Stimulated activated CD8-positive, alpha-beta memory T cell treated with anti-CD3 and anti-CD28 coated beads, Interleukin-7, amount 100 ng/mL, for 24 hours (primary cell): ENCODE measurements at regions not wholly inside any gene's neighbourhood (a gene's known extent, or its start where the extent isn't known, plus 50 kb on each side); places are given as distances from the start of the nearest gene placed in this dataset.

ENCODE experiments used
- DNase-seq: peaks from one replicate; pipeline ENCODE4 v3.0.0-alpha.2; 2020; ENCODE audit warnings: low read depth

DNA sequence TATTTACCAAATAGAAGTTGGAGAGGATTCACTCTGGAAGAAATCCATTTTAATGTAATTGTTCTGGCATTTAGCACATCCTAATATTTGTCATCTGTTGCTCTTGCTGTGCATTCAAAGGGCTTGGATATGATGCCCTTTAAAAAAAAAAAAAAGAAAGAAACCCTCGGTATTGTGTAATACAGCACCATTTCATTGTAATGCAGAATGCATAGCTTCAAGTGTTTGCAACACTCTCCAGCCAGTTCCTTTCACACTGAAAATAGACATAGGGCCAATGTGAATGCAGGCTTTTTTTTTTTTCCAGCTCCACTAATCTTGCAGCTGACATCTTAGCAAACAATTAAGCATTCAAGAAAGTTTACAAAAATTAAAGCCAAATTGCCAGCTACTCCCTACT, 197.4 kb upstream of the POU3F2 start:
- DNase-seq, result no peak

DNA sequence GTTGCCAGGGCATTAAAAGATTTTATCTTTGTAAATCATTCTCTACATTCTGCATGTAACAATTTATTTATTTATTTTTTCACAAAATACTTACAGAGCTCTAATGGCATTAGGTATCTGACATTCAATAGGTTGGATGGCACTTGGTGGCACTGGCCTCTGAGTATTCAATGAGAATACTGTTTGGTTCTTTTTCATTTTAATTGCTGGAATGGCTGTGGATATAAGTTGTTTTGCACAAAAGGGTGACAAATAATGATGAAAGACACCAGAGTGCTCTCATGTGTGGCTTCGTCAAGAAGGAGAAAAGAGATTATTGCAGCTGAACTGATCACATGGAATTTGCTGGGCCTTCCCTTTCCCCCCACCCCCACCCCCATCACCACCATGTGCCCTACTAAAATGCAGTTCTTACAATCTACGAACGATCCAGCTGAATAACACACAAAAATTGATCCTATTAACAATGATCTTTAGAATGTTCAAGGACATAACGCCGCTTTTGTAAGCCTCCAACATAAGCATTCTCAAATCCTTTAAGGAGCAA, 195.2 kb upstream of the POU3F2 start:
- DNase-seq, result no peak

DNA sequence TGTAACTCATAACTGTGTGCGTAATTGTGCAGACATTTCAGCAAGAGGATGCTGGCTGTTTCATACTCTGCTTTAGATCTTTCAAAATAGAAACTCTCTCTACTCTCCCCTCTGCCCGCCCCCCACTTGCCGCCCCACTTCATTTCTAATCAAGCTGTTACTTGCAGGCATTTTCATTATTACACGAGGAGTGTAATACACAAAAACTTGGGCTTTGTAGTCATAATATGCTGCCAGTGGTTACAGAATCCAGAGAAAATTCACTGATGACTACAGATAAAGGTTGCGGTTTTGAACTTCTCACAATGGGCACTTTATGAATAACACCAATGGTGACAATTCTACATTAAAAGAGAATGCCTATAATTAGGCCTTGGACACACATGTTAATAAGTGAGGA, 194.0 kb upstream of the POU3F2 start:
- DNase-seq, result no peak

DNA sequence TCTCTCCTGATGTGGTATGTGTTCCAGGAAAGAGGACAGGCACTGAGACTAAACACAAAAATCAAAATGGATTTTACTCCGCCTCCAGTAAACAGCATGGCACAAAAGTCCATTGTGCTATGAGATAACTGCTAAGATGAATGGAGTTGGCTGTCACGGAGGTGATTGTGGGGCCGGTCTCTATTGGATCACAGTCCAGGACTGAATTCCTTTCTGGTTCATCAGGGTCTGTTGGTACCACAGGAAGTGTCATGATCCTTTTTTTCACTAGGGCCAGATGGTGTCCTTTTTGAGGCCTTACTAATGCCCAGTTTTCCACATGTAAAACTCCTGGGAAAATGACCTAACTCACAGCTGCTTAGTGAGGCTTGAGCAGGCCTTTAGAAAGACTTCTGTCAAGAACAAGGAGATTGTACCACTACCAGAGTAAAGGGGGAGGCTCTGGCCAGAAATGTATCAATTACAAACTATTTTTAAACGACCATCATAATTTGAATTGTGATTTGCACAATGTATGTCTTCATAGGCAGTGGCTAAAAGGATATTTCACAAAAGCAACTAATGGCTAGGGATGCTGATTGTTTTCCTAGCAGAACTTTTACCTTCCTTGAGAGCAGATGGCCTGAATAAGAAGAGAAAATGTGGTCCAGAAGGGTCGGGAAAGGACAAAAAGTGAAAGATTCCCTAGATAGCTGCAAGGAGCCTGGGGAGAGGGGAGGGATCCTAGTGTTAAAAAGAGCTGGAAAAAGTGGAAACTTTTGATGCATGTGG, 192.2 kb upstream of the POU3F2 start:
- DNase-seq, result no peak

DNA sequence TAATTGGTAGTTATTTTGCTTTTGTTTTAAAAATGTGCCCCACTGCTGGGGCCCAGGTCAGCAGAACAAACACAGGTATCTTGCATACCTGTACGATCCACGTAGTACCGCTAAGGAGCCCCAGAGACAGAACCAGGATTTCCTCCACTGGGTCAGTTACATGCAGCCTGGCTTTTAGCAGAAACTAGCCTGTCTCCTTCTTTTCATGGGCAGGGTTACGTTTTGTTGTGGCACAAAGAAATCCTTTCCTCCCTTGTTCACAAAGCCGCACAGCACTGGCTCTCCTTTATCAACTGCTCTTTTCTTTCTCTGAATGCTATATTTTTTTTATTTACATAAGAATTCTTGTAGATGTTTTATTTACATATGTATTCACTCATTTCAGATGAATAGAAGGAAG, 190.3 kb upstream of the POU3F2 start:
- no peak for DNase-seq

DNA sequence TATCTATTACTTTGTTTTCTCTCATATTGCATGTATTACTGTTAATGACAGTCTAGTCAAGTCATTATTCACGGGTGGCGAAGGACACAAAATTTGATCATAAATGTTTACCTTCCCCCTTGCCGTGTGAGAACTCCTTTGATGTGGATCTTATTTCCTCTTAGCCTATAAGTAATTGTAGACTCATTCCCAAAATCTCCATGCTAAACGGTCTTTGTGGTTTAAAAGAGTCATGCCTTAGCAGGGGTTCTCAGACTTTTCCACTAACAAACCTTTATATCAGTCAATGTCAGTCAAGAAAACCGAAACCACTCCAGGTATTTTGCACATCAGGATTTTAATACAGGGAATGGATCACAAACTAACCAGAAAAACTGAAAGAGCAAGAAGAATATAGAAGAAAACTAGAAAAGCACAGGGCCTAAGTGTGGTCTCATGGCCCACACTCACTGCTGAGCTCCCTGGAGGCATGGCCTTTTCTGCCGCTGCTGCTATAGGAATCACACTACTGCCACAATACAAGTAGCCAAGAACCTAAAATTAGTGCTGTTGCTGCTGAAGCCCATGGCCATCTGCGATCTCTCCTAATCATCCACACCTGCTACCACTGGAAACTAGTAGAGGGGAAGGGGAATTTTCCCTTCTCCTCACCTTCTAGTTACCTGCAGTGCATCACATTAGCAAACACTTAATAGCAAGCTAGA, 186.0 kb upstream of the POU3F2 start:
- DNase-seq, result no peak

DNA sequence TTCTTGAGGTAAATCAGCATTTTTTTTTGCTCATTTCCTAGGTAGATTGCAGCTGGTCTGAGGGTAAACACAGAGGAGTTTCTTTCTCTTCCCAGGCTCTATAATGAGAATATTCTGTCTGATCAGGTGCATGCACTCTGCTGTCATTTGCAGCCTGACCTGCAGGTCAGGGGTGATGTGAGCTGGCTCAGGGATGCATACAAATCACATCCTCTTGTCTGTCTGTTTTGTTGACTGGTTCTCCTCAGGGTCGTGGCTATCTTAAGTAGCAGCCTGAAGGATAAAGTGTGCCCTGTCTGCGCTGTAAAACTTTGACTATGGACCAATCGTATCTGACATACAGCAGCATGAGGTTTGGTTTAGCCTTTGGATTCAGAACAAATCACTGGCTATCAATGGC, 183.4 kb upstream of the POU3F2 start:
- DNase-seq, result no peak

DNA sequence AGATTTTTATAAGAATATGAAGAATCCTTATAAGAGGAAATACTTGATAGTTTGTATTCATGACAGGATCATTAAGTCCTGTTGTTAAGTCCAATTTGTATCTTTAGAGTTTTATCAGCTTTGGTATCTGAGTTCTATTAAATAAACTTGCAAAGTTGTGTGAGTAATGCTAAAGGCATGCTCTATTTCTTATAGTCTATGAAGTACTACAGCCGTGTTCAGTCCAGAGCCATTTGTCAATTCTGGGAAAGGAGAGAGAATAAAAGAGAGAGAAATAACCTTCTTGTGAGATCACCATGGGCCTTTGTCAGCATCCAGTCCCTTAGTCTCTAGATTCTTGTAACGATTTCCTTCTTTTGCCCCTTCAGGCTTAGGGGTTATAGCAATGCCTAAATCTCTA, 181.2 kb upstream of the POU3F2 start:
- no peak for DNase-seq

DNA sequence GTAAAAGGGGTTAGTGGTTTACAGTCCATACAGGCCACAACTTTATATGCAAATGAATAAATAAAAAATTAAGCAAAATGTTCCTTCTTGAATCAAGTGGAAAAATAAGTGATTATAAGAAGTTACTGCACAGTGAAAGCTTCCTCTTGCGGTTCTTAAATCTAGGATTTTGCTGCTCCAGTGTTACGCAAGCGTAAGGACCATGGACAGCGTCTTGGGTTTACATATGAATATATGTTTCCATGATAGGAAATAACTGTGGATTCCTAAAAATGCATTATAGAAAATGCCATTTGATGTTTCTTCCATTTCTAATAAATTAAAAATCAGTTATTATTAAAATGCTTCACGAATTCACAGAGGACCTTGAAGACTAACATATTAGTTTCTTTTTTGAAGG, 176.6 kb upstream of the POU3F2 start:
- no peak for DNase-seq

DNA sequence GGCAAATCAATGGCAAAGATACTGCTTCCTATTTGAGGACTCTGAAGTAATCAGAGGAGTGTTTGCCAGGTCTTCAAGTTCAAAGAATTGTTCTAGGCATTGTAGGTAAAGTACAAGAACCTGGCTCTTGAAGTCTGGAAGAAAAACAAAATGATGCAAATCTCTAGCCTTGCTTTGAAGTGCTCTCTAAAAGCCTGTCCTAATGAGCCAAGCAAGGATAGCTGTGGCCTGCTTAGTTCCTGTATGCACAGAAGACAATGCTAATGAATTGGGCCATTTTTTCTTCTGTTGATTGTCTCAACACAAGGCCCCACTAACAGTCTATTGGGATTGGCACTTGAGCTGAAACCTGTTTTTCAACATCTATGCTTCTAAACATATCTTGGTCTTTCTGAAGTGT, 165.0 kb upstream of the POU3F2 start:
- no peak for DNase-seq

DNA sequence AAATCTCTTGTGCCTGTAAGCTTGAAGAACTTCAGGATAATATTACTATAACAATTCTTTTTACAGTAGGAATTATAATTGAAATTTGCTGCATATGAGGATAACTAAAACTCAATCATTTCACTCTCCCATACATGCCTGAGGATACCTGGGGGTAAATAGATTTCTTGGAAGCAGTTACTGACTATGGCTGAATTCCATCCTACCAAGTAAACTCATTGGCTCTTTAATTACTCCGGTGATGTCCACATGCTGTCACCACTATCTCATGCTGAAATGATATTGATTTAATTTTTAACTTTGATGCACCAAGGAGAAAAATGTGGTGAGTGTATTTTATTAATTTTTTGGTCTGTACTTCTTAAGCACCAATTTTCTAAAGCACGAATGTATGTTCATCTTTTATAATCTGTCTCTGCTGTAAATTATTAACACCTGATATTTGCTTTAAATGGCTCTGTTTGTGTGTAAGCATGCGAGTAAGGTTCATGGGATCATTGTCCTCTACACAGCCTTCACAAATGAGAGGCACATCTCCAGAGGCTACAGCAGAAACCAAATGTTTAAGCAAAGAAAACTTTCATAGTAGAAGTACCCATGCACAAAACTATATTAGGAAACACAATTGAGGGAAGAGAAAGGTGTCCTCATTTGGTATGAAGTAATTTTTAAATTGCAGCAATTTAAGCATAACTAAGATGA, 164.2 kb upstream of the POU3F2 start:
- DNase-seq, result no peak

DNA sequence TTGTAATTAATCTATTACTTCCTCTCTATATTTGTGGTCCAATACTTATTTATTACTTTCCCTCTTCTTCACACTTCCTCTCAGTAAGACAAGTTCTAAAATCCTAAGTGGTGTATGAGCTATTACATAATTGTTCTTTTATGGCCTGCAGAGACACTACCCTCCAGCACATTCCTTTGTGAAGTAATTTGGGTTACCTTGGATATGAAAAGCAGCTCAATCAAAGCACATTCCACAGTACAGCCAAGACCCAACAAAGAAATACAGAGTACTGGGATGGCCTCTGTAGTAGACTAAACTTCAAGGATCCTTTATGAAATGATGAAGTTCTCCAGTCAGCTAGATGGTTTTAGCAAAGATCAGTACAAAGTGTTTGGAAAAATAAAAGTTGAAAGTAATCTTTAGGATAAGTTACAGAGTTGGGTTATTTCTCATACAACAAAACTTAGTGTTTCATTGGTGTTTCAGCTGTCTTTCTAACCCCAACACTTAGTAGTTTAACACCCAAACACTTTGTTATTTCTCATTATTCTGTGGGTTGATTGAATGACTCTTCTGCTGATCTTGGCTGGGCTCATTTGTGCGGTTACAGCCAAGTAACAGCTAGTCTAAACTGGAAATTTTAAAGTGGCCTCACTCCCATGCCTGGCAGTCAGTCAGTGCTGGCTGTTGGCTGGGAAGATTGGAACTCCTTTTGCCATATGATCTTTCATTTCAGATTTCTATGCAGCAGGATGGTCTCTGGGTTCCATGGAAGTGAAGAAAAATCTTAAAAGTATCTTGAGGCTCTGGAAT, 161.5 kb upstream of the POU3F2 start:
- DNase-seq, result no peak

DNA sequence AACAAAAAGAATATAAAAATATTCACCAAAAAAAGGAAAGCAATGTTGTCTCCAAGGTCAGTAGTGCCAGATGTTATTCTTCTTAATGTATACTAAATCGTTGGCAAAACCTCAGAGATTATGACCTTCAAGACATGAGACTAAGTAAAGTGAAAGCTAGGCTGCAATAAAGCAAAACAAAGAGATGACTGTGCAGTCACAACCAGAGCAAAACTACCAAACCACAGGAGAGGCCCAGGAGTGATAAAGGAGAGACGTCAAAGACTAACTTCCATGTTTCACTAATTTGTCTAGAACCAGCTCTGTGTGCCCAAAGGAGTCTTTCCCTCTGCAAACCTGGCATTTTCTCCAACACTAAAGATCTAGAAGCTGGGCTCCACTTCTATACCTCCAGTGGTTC, 155.9 kb upstream of the POU3F2 start:
- no peak for DNase-seq

DNA sequence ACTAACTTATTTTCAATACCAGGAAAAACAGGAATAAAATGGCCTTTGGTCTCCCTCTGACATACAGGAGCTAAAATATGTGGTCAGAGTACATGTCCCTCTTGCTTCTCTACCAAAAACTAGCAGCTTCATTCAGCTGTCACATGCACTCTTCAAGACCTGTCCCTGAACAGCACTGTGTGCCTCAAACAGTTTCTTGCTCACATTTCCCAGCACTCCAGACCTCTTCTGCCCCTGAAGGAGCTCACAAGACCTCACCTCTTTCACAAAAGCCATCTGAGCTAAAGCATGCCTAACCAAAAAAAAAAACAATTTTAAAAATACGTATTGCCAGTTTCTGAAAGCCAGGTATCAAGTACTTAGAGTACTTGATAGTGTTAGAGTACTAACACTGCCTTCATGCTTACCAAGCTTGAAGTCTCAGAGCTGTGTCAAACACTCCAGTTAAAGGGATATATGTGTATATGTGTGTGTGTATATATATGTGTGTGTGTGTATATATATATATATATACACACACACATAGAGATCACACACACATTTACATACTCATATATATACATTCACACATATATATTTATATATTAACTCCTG, 148.3 kb upstream of the POU3F2 start:
- no peak for DNase-seq

DNA sequence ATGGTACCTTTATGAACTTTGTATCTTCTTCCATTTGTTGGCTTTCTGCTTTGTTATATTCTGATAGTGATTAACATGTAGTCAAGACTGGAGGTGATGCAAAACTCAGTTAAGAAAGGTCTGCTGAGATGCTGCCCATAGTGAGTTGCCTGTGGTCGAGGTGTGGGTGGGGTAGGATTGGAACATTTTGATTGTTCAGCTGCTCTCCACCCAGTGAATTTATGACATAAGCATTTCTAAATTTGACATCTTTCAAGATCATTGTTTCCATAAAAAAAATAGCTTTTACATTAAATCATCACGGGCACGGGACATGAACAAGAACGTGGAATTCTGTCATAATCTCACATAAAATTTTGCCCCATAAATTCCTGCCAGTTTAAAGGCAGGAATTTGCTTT, 146.6 kb upstream of the POU3F2 start:
- DNase-seq, result no peak

DNA sequence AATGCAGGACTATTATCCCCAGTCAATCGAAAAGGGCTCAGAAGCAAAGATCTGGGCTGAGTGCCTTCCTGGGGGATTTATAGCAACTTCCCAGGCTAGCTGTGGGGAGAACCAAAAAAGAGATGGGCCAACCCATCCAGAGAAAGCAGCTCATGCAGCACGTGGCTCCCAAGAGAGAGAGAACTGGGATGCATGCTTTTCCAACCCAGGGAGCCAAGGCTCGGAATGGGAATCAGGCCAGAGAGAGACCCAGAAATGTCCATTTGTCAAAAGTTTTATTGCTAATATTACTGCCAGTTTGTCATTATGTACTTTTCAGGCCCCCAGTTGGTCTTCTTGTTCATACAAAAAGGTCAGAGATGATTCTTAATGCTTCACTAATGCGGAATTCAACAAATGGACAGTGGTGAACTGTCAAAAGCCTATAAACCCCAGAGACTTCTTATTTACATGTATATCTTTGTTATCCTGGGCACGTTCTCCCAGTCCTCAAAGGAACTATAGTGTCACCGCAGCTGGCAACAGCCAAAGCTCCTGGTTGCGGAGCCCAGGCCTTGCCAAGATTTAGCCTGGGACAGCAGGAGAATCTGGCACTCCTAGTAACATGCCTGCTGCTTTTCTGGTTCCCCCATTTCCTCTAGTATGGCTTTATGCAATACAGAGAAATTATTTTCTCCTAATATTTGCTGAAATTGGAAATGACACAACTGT, 139.1 kb upstream of the POU3F2 start:
- no peak for DNase-seq

DNA sequence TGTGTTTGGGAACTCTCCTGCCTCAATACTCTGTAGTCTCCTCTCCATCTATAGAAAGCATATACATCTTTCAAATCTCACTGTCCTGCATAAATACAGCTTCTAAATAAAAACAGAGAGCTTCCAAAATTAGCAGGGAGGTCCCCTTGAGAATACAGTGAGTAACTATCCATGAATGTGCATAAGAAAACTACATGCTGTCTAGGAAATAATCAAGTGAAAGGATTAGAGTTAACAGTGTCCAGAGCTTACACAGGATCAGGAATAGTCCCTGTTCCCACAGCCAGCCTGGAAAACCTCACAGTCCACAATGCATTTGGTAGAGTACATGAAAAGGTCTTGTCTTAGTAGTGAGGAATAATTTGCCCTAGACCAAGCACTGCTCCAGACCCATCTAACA, 123.0 kb upstream of the POU3F2 start:
- DNase-seq, result no peak

DNA sequence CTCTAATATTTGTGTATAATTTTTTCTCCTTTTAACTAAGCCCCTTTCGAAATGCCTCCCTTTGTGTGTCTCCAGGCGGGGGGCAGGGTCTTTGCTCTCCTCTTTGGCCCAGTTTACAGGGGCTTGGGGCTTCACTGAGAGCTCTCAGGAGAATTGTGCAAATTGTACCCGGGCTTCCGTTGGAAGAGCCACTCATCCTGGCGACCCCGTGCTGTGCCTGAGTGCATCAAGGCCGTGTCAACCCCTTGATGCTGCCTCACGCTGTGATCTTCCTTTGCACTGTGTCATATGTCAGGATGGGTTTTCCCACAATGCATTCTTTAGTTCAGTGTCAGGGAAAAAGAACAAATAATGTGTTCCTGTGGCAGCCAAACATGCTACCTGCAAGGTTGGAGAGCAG, 118.0 kb upstream of the POU3F2 start:
- no peak for DNase-seq

DNA sequence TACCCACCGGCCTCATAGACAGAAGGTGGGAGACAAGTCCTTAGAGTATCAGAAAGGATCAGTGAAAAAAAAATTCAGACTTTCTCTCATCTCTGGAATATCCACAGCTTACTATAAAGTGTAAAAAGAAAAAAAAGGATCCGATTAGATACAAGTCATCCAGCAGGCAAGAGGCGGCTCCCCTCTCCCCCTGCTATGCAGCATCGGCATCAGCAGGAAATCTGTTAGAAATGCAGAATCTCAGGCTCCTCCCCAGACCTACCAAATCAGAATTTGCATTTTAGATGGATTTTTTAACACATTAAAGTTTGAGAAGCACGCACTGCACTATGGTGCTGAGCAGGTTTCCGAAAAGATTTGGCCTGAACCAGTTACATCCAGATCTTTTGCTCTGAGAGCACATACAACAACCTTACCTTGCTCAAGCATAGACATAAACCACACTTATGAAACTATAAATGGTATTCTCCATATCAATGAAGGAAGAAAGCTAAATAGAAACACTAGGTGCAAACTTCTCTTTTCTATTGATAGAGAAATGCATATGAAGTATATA, 117.0 kb upstream of the POU3F2 start:
- DNase-seq, result no peak

DNA sequence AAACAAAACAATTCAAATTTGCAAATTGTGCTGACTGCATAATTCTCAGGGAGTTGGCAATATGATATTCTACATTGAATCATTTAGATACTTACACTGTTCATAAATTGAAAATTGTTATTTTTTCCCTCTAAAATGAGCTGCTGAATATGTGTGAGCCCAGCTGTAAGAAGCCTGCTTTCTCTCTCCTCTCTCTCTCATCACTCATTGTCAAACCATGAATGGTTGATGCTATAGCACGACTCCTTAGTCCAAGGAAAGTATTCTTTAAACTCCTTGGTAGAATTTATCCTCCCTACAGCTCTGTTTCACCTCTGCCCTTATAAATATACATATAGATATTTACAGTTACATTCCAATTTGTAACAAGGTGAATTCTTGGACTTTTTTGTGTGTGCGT, 116.4 kb upstream of the POU3F2 start:
- no peak for DNase-seq

DNA sequence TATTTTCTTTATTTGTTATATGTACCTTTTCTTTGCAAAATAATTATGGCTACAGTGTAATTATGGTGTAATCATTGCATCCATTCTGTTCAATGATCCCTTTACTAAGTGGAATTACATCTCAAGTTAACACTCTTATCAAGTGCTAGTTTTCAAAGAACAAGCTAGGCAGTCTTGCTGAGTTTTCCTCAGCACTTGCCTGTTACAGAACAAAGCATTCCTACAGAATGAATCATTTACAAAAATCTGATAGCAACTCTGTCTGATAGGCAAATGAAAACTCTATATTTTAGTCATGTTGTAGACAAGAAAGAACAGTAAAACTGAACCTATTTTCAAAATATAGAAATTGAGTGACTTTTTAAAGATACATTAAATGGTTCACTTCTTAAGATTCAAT, 109.8 kb upstream of the POU3F2 start:
- no peak for DNase-seq
